HCT116 (cell line): ENCODE measurements at regions not wholly inside any gene's neighbourhood (a gene's known extent, or its start where the extent isn't known, plus 50 kb on each side); places are given as distances from the start of the nearest gene placed in this dataset.

ENCODE experiments used
- ATAC-seq: fragments of 200-7000 bp; cut with Tn5 transposase; 2 replicates; pipeline ENCODE4 v1.9.1; 2020; ENCODE audit warnings: mild to moderate bottlenecking, moderate library complexity
- BruUV-seq: library from RNA; stranded (reverse); fragments of 400-500 nt; replicated peaks from 2 replicates; lab custom pipeline; 2021; lab: Mats Ljungman, UMichigan
- CTCF ChIA-PET: fragments of 300-600 bp; sonication (Branson Sonifier 250); formaldehyde crosslinking; loops from one replicate; lab custom pipeline; 2021; ENCODE audit warnings: antibody characterized with exemption; lab: Charles Lee
- POLR2A ChIA-PET: fragments of 300-600, 350-600 bp; sonication (Branson Sonifier 250); formaldehyde crosslinking; loops from one replicate; lab custom pipeline; 2021; ENCODE audit warnings: antibody characterized with exemption; lab: Charles Lee
- RAD21 ChIA-PET, 2 experiments: fragments of 300-600 bp; sonication (Branson Sonifier 250); formaldehyde crosslinking; loops; one replicate each; lab custom pipeline; 2023; ENCODE audit warnings: low total read pairs in 2 of 2; ENCODE audit not compliant: uncharacterized antibody in 2 of 2, unreplicated experiment in 2 of 2, low non-redundant PET in 1 of 2; lab: Charles Lee
- DNase-seq: peaks from one replicate; pipeline ENCODE4 v3.0.0-alpha.2; 2010; ENCODE audit warnings: low read depth, low spot score
- H2AFZ ChIP-seq: fragments of 200-600 bp; shearing (Covaris generic), sonication (generic); 2 replicates; pipeline ENCODE4 v1.6.1; 2017; ENCODE audit warnings: low read depth, mixed run types, mixed read lengths, antibody characterized with exemption, low read length; ENCODE audit not compliant: poor library complexity, severe bottlenecking
- H3K27ac ChIP-seq: 2 replicates; pipeline ENCODE4 v1.5.1; 2012; ENCODE audit warnings: low read depth, low read length
- H3K27me3 ChIP-seq: fragments of 200-600 bp; sonication (generic); 2 replicates; pipeline ENCODE4 v1.6.1; 2016; ENCODE audit warnings: mixed run types, low read length, mixed read lengths; ENCODE audit not compliant: insufficient read depth
- H3K36me3 ChIP-seq, 2 experiments: fragments of 200-500 bp in 1 of 2; fragments of 200-600 bp in 1 of 2; sonication (Bioruptor generic) in 1 of 2; sonication (generic) in 1 of 2; 2 replicates each; pipeline versions ENCODE4 v1.5.1 to v1.6.1; 2014 to 2016; ENCODE audit warnings: low read length in 2 of 2, inconsistent platforms in 1 of 2, mixed read lengths in 1 of 2, mixed run types in 1 of 2; ENCODE audit not compliant: insufficient read depth in 2 of 2, control insufficient read depth in 1 of 2
- H3K4me1 ChIP-seq, 2 experiments: fragments of 200-600 bp in 1 of 2; sonication (generic) in 1 of 2; 2 replicates each; pipeline versions ENCODE4 v1.5.1 to v1.6.1; 2012 to 2017; ENCODE audit warnings: low read length in 2 of 2, inconsistent platforms in 1 of 2, mild to moderate bottlenecking in 1 of 2, mixed read lengths in 1 of 2, mixed run types in 1 of 2, moderate library complexity in 1 of 2; ENCODE audit not compliant: insufficient read depth in 2 of 2, control insufficient read depth in 1 of 2
- H3K4me2 ChIP-seq: fragments of 200-600 bp; sonication (generic); 2 replicates; pipeline ENCODE4 v1.6.1; 2017; ENCODE audit warnings: mixed run types, low read length, mixed read lengths
- H3K4me3 ChIP-seq, 2 experiments: fragments of 200-600 bp in 1 of 2; sonication (generic) in 1 of 2; replicated peaks in 1 of 2; 2 replicates each; pipeline ENCODE4 v1.5.1; 2011 to 2016; ENCODE audit warnings: low read length in 2 of 2, control low read depth in 1 of 2, low read depth in 1 of 2, mild to moderate bottlenecking in 1 of 2, mixed read lengths in 1 of 2, mixed run types in 1 of 2
- H3K79me2 ChIP-seq: fragments of 200-600 bp; sonication (generic); 2 replicates; pipeline ENCODE4 v1.6.1; 2017; ENCODE audit warnings: mild to moderate bottlenecking, mixed run types, low read length, moderate library complexity, mixed read lengths; ENCODE audit not compliant: insufficient read depth
- H3K9ac ChIP-seq: fragments of 200-600 bp; sonication (generic); 2 replicates; pipeline ENCODE4 v1.6.1; 2016; ENCODE audit warnings: low read length, mixed read lengths
- H3K9me2 ChIP-seq: fragments of 200-600 bp; sonication (generic), shearing (Covaris generic); 2 replicates; pipeline ENCODE4 v1.6.1; 2017; ENCODE audit warnings: mixed run types, mild to moderate bottlenecking, moderate library complexity; ENCODE audit not compliant: insufficient read depth
- H3K9me3 ChIP-seq, 2 experiments: fragments of 200-500 bp in 1 of 2; fragments of 200-600 bp in 1 of 2; sonication (Bioruptor generic) in 1 of 2; sonication (generic) in 1 of 2; 2 replicates each; pipeline ENCODE4 v1.6.1; 2014 to 2017; ENCODE audit warnings: low read length in 2 of 2, mixed read lengths in 2 of 2, inconsistent platforms in 1 of 2, low read depth in 1 of 2, mild to moderate bottlenecking in 1 of 2, mixed run types in 1 of 2, moderate library complexity in 1 of 2; ENCODE audit not compliant: control insufficient read depth in 1 of 2, insufficient read depth in 1 of 2
- H4K20me1 ChIP-seq: fragments of 200-600 bp; sonication (generic), shearing (Covaris generic); 2 replicates; pipeline ENCODE4 v1.6.1; 2017; ENCODE audit warnings: mixed run types, mild to moderate bottlenecking, moderate library complexity; ENCODE audit not compliant: insufficient read depth
- CEBPB ChIP-seq: IDR thresholded peaks from 2 replicates; pipeline ENCODE4 v1.6.1; 2012; ENCODE audit warnings: low read depth
- CTCF ChIP-seq, 3 experiments: fragments of 200-600 bp in 1 of 3; sonication (generic) in 1 of 3; IDR thresholded peaks in 2 of 3; conservative IDR thresholded peaks in 1 of 3; 2 replicates each; pipeline ENCODE4 v1.5.1; 2012 to 2017; ENCODE audit warnings: low read depth in 2 of 3, low read length in 2 of 3, antibody characterized with exemption in 1 of 3, borderline replicate concordance in 1 of 3, control low read depth in 1 of 3, mild to moderate bottlenecking in 1 of 3, mixed read lengths in 1 of 3, mixed run types in 1 of 3, moderate library complexity in 1 of 3; ENCODE audit not compliant: insufficient read depth in 1 of 3
- RAD21 ChIP-seq: IDR thresholded peaks from 2 replicates; pipeline ENCODE4 v1.6.1; 2012; ENCODE audit warnings: low read depth, mild to moderate bottlenecking
- REST ChIP-seq: IDR thresholded peaks from 2 replicates; pipeline ENCODE4 v1.6.1; 2012; ENCODE audit warnings: low read depth
- SIN3A ChIP-seq: IDR thresholded peaks from 2 replicates; pipeline ENCODE4 v1.6.1; 2012; ENCODE audit warnings: low read depth
- YY1 ChIP-seq: IDR thresholded peaks from 2 replicates; pipeline ENCODE4 v1.6.1; 2011; ENCODE audit warnings: low read length, low read depth, moderate library complexity, mild to moderate bottlenecking; ENCODE audit not compliant: insufficient replicate concordance; ENCODE audit errors: extremely low read depth
- ZBTB33 ChIP-seq: IDR thresholded peaks from 2 replicates; pipeline ENCODE4 v1.6.1; 2011; ENCODE audit warnings: mild to moderate bottlenecking, low read length, moderate library complexity; ENCODE audit not compliant: insufficient replicate concordance; ENCODE audit errors: extremely low read depth
- intact Hi-C: fragments of 100-400 bp; cut with micrococcal nuclease; formaldehyde crosslinking; loops from 2 replicates; pipeline ENCODE4 v1.10.0; 2022

GRCh38 chr2:41869542-41870264 lies 178.1 kb upstream of the PKDCC start:
- RAD21 ChIA-PET: interaction anchor here (0.7 to 1.8 kb wide), 8 partner anchors 16 to 459 kb away, joined by 3 to 12 read pairs (median 4); no protein-coding TSS in a partner anchor
- Histone ChIP-seq H3K27ac (no peak overlapping the region), H3K27me3 (no peaks in the 10 kb centered on the region; the same call in 1 of the 2 replicates), H4K20me1 (no peaks in the 10 kb centered on the region), H3K79me2 (no peaks in the 10 kb centered on the region), H3K9ac (no peak overlapping the region), H3K4me3 (no peak overlapping the region), H3K4me1 (no peaks in the 10 kb centered on the region), H3K36me3 (no peaks in the 10 kb centered on the region), H3K9me3 (no peaks in the 10 kb centered on the region), H3K9me2 (no peaks in the 10 kb centered on the region), H3K4me2 (no peak overlapping the region), H2AFZ (no peak overlapping the region)
- TF ChIP-seq YY1: no peak
- TF ChIP-seq CTCF (IDR thresholded peaks at IDR 0.05 in 2 of 3, conservative IDR thresholded peaks at IDR 0.05 in 1 of 3; ENCODE audit: borderline replicate concordance in 1 of 3, insufficient read depth in 1 of 3, low read depth in 2 of 3, low read length in 2 of 3): peak; percentile 76 to 86 (median 80)
- peak; percentile 96 for TF ChIP-seq RAD21
- ATAC-seq (peak; percentile 95), DNase-seq (peak; percentile 34)
- intact Hi-C loops: loop anchor here (1.0 to 10.0 kb wide), 4 partner anchors 16 to 795 kb away; no protein-coding TSS in a partner anchor
- CTCF ChIA-PET: interaction anchor here (0.9 to 7.9 kb wide), 15 partner anchors 9 to 226 kb away, joined by 3 to 158 read pairs (median 5); no protein-coding TSS in a partner anchor
- BruUV-seq: no TSS peak
- POLR2A ChIA-PET: no interaction called here

- Histone ChIP-seq H3K9me2 (no peaks in the 10 kb centered on the region), H3K36me3 (no peaks in the 10 kb centered on the region), H4K20me1 (no peaks in the 10 kb centered on the region), H3K27ac (no peak overlapping the region), H3K4me2 (no peak overlapping the region), H3K4me3 (no peak overlapping the region), H3K4me1 (no peaks in the 10 kb centered on the region), H3K9ac (no peak overlapping the region), H2AFZ (no peak overlapping the region), H3K27me3 (no peaks in the 10 kb centered on the region; the same call in 1 of the 2 replicates), H3K9me3 (no peaks in the 10 kb centered on the region), H3K79me2 (no peaks in the 10 kb centered on the region)
- POLR2A ChIA-PET: no interaction called here
- RAD21 ChIA-PET: interaction anchor here (0.8 to 1.8 kb wide), 7 partner anchors 17 to 219 kb away, joined by 3 to 12 read pairs (median 3); no protein-coding TSS in a partner anchor
- BruUV-seq: no TSS peak
- 0 out of 2 replicates have a peak, but pooled peaks have one; percentile 6 for ATAC-seq
- no peak for DNase-seq
- CTCF ChIA-PET: interaction anchor here (0.9 to 7.9 kb wide), 14 partner anchors 10 to 225 kb away, joined by 3 to 158 read pairs (median 6); no protein-coding TSS in a partner anchor
- intact Hi-C loops: no loop called here
- TF ChIP-seq REST (no peak), ZBTB33 (no peak), SIN3A (no peak), CEBPB (no peak), RAD21 (no peak)
These were observed 177.6 kb upstream of the PKDCC start for GRCh38 chr2:41870265-41870585.
